A673 (cell line): ENCODE measurements at regions not wholly inside any gene's neighbourhood (a gene's known extent, or its start where the extent isn't known, plus 50 kb on each side); places are given as distances from the start of the nearest gene placed in this dataset.

Source experiments
- EZH2 ChIP-seq: fragments of 200-600 bp; sonication (generic); IDR thresholded peaks from 2 replicates; pipeline ENCODE4 v1.6.1; 2017; ENCODE audit warnings: borderline replicate concordance, low read depth, mild to moderate bottlenecking, mixed read lengths, antibody characterized with exemption, low read length; ENCODE audit not compliant: poor library complexity, severe bottlenecking
- TF ChIP-seq, protein P1 (sequence below): fragments of 300-800, 200-600 bp; sonication (generic); conservative IDR thresholded peaks from 2 replicates; pipeline ENCODE4 v1.5.1; 2017; ENCODE audit warnings: low read depth, mild to moderate bottlenecking, antibody characterized with exemption, low read length, moderate library complexity, mixed read lengths

DNA sequence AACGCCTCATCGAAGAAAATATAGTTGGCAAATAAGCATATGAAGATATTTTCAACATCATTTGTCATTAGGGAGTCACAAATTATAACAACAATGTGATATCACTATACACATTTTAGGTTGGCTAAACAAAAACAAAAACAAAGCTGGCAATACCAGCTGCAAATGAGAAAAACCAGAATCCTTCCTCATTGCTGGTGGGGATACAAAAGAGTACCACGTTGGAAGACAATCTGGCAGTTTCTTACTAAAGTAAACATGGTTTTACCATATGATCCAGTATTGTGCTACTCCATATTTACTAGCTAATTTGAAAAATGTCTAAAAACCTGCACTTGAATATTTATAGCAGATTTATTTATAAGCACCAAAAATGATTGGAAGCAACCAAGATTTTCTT lies 1204.1 kb downstream of the MRPL39 start:
- TF ChIP-seq, protein P1, sequence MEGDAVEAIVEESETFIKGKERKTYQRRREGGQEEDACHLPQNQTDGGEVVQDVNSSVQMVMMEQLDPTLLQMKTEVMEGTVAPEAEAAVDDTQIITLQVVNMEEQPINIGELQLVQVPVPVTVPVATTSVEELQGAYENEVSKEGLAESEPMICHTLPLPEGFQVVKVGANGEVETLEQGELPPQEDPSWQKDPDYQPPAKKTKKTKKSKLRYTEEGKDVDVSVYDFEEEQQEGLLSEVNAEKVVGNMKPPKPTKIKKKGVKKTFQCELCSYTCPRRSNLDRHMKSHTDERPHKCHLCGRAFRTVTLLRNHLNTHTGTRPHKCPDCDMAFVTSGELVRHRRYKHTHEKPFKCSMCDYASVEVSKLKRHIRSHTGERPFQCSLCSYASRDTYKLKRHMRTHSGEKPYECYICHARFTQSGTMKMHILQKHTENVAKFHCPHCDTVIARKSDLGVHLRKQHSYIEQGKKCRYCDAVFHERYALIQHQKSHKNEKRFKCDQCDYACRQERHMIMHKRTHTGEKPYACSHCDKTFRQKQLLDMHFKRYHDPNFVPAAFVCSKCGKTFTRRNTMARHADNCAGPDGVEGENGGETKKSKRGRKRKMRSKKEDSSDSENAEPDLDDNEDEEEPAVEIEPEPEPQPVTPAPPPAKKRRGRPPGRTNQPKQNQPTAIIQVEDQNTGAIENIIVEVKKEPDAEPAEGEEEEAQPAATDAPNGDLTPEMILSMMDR, result no peak
- TF ChIP-seq EZH2, result no peak
